LNCaP clone FGC (cell line): ENCODE measurements at regions not wholly inside any gene's neighbourhood (a gene's known extent, or its start where the extent isn't known, plus 50 kb on each side); places are given as distances from the start of the nearest gene placed in this dataset.

ENCODE experiments used
- DNase-seq: peaks from one replicate; pipeline ENCODE4 v3.0.0-alpha.2; 2011; ENCODE audit warnings: low read depth
- H3K4me3 ChIP-seq: 2 replicates; pipeline ENCODE4 v1.5.1; 2011; ENCODE audit warnings: mild to moderate bottlenecking, low read depth, low read length, control low read depth
- CTCF ChIP-seq: IDR thresholded peaks from 2 replicates; pipeline ENCODE4 v1.5.1; 2012; ENCODE audit warnings: mild to moderate bottlenecking; ENCODE audit not compliant: control insufficient read depth, insufficient read depth; ENCODE audit errors: extremely low read depth

- H3K4me3 ChIP-seq, result no peak overlapping the region
- no peak for DNase-seq
- no peak for TF ChIP-seq CTCF
Observed at GRCh38 chr10:4503076-4503475, 322.9 kb upstream of the AKR1E2 start.

DNA sequence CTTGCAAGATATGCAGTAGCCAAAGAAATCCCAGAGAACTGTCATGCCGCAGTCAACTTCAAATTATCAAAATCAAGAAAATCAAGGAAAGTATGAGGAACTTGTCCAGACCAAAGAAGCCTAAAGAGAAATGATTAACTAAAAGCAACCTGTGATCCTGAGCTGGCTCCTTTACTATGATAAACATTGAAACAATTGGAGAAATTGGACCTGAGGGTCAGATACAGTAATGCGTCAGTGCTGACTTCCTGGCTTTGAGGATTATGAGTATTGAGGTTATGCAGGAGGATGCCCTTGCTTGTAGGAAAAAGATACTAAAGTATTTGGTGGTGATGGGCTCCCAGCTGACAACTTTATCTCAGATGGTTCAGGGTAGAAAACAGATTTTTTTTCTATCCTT is 324.7 kb upstream of the AKR1E2 start:
- no peak for DNase-seq

GRCh38 chr10:4498711-4499251 is 327.2 kb upstream of the AKR1E2 start:
- no peak for DNase-seq
- no peak for TF ChIP-seq CTCF
- H3K4me3 ChIP-seq, result no peak overlapping the region

More for the DNA sequence above, 324.7 kb upstream of the AKR1E2 start:
- no peak for TF ChIP-seq CTCF
- H3K4me3 ChIP-seq, result no peak overlapping the region

DNA sequence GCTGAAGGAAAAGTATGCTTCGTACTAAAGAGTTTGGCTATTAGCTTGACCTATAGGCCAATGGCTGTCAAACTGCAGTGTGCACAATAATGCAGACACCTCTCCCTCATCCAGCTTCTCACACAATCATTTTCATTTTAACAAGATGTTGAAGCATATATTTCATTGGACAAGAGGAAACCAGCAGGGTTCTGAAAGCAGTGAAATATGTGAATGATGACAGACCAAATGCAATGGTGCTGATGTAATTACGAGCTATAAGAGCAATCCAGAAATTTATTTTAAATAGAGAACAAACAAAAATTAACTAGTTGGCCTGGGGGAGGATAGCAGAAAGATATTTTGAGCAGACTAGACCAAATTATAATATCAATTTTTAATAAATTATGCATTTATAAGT is 331.5 kb upstream of the AKR1E2 start:
- DNase-seq, result no peak
- TF ChIP-seq CTCF, result no peak
- no peak overlapping the region for H3K4me3 ChIP-seq

DNA sequence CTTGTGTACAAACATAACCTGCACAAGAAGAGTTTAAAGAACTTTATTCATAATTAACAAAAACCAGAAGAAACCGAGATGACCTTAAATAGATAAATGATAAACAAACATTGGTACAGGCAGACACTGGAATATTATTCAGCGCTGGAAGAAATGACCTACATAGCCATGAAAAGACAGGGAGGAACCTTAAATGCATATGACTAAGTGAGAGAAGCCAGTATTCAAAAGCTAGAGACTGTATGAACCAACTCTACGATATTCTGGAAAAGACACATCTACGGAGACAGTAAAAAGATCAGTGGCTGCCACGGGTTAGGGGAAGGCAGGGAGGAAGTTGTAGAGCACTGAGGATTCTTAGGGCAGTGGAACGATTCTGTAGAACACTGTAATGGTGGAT is 333.8 kb upstream of the AKR1E2 start:
- no peak overlapping the region for H3K4me3 ChIP-seq
- DNase-seq, result no peak
- TF ChIP-seq CTCF, result no peak

- no peak overlapping the region for H3K4me3 ChIP-seq
- DNase-seq, result no peak
- no peak for TF ChIP-seq CTCF
Observed at GRCh38 chr10:4488904-4489303, 337.1 kb upstream of the AKR1E2 start.

GRCh38 chr10:4485636-4486035 is 340.4 kb upstream of the AKR1E2 start:
- no peak overlapping the region for H3K4me3 ChIP-seq
- no peak for DNase-seq
- TF ChIP-seq CTCF, result no peak
